Adrenal gland (tissue), 9 donors: ENCODE measurements at regions not wholly inside any gene's neighbourhood (a gene's known extent, or its start where the extent isn't known, plus 50 kb on each side); places are given as distances from the start of the nearest gene placed in this dataset.

Experiments used
- DNase-seq, 7 donors: peaks; one replicate each; pipeline ENCODE4 v3.0.0-alpha.2; 2019 to 2020
- H3K27ac ChIP-seq, 5 donors: fragments of 200-600 bp; sonication (generic) in 4 of 5; 1 replicate in 3 of 5; 2 replicates in 2 of 5; pipeline versions ENCODE4 v1.5.1 to v1.8.0; 2016 to 2020; ENCODE audit warnings: mild to moderate bottlenecking in 1 of 5
- H3K27me3 ChIP-seq: fragments of 200-600 bp; 2 replicates; pipeline ENCODE4 v1.8.0; 2021
- H3K36me3 ChIP-seq, 2 donors: fragments of 200-600 bp; replicated peaks in 1 of 2; 1 replicate in 1 of 2; 2 replicates in 1 of 2; pipeline versions ENCODE4 v1.5.1 to v1.8.0; 2018 to 2022
- H3K4me1 ChIP-seq, 2 donors: fragments of 200-600 bp; replicated peaks in 1 of 2; 1 replicate in 1 of 2; 2 replicates in 1 of 2; pipeline versions ENCODE4 v1.5.1 to v1.8.0; 2018 to 2021
- H3K4me3 ChIP-seq, 4 donors: fragments of 200-600 bp; sonication (generic) in 3 of 4; one replicate each; pipeline ENCODE4 v1.5.1; 2016 to 2018
- H3K9me3 ChIP-seq, 3 donors: fragments of 200-600 bp; sonication (generic) in 1 of 3; replicated peaks in 1 of 3; 1 replicate in 2 of 3; 2 replicates in 1 of 3; pipeline versions ENCODE4 v1.5.1 to v1.8.0; 2016 to 2021
- CTCF ChIP-seq, 6 experiments: fragments of 450-650 bp in 4 of 6; fragments of 200-600 bp in 2 of 6; sonication (generic) in 1 of 6; IDR thresholded peaks; 1 replicate in 5 of 6; 2 replicates in 1 of 6; pipeline versions ENCODE4 v1.5.1 to v1.8.0; 2016 to 2021; ENCODE audit warnings: antibody characterized with exemption in 6 of 6, mild to moderate bottlenecking in 2 of 6, moderate library complexity in 1 of 6
- POLR2A ChIP-seq, 2 donors: fragments of 450-650 bp; IDR thresholded peaks; one replicate each; pipeline ENCODE4 v1.6.1; 2017; ENCODE audit warnings: antibody characterized with exemption in 2 of 2, mild to moderate bottlenecking in 2 of 2, moderate library complexity in 1 of 2
- WGBS, 4 donors: extraction: QIAGEN DNeasy Blood & Tissue Kit in 2 of 4; methylation state at CpG; one replicate each; pipeline versions ENCODE4 v1.1.5 to v1.1.7; 2013 to 2017; 5-methylcytosine and 5-hydroxymethylcytosine counted together
- intact Hi-C, 2 donors: fragments of 100-400 bp; cut with DNase I; formaldehyde crosslinking; loops; one replicate each; pipeline versions ENCODE4 v1.14.1 to v1.15.0; 2022 to 2023
- donor health status: healthy with polysubstance abuse.
- donor health status: Bipolar disorder and iron deficiency.
- donor health status: DM: yes; HTN: yes; CAD: no.
- donor health status: DM: no; HTN: no; CAD: no.
- donor health status: DM: no; HTN: no; CAD: no.

DNA sequence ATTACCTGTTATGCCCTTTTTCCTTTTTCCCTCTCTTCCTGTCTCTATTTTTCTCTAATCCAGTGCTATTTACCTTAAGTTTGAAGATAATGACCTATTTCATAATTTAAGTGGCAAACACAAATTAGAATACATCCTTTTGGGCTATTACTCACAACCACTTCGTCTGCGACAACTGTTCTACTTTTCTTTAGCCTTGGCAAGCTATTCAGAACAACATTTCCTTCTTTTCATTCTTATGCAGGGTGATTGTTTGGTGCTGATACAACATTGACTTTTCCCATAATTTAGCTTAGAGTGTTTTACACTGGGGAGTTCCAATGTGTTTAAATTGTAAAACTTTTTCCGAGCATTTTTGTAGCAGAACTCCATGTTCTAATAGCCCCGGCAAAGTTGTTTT, 86.6 kb upstream of the S1PR1 start:
- Histone ChIP-seq H3K27ac (no peak overlapping the region), H3K27me3 (no peaks in the 10 kb centered on the region), H3K9me3 (no peaks in the 10 kb centered on the region), H3K4me3 (no peak overlapping the region), H3K36me3 (no peaks in the 10 kb centered on the region), H3K4me1 (no peaks in the 10 kb centered on the region)
- intact Hi-C loops: loop anchor here in 1 of 2 donors (10.0 kb wide), 1 partner anchor 65 kb away; no protein-coding TSS in a partner anchor
- 68 to 84% (median 78%) methylated on average over 4 of the region's 4 CpGs for WGBS, 4 donors
- TF ChIP-seq CTCF (IDR thresholded peaks at IDR 0.05) (no peak), POLR2A (IDR thresholded peaks at IDR 0.05) (no peak)
- DNase-seq: no peak

- DNase-seq: no peak
- intact Hi-C loops: no loop called here
- no peaks in the 10 kb centered on the region for H3K27me3 ChIP-seq
- H3K27ac ChIP-seq: no peak overlapping the region
- no peaks in the 10 kb centered on the region for H3K9me3 ChIP-seq
- no peaks in the 10 kb centered on the region for H3K4me1 ChIP-seq
- TF ChIP-seq POLR2A (IDR thresholded peaks at IDR 0.05) (no peak), CTCF (IDR thresholded peaks at IDR 0.05) (no peak)
- H3K36me3 ChIP-seq: no peaks in the 10 kb centered on the region
- H3K4me3 ChIP-seq: no peak overlapping the region
- 41 to 50% (median 45%) methylated on average over 3 of the region's 3 CpGs for WGBS, 4 donors
Observed at GRCh38 chr1:101148980-101149379, 87.8 kb upstream of the S1PR1 start.

- Histone ChIP-seq H3K9me3 (no peaks in the 10 kb centered on the region), H3K27ac (no peak overlapping the region), H3K4me1 (no peaks in the 10 kb centered on the region), H3K36me3 (no peaks in the 10 kb centered on the region), H3K27me3 (no peaks in the 10 kb centered on the region), H3K4me3 (no peak overlapping the region)
- no peak for DNase-seq
- WGBS, 4 donors: 72 to 89% (median 84%) methylated on average over 3 of the region's 3 CpGs
- TF ChIP-seq CTCF (IDR thresholded peaks at IDR 0.05): no peak
- no peak for TF ChIP-seq POLR2A (IDR thresholded peaks at IDR 0.05)
- intact Hi-C loops: no loop called here
Observed at GRCh38 chr1:101147381-101147780, 89.4 kb upstream of the S1PR1 start.

DNA sequence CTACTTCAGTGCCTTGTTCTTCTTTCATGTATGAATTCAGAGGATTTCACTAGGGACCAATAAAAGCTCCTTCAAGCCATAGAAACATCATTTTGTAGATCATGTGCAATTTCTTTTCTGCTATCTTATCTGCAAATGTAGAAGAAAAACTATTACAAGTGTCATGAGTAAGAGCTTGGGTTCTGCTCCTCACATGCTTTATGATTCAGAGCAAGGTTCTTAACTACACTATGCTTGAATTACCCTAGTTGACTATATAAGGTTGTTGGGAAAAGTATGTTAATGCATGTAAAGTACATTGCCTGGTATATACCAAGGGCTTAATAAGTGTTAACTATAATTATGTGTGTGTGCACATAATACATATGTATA, 91.4 kb upstream of the S1PR1 start:
- H3K36me3 ChIP-seq: no peaks in the 10 kb centered on the region
- intact Hi-C loops: no loop called here

More for the DNA sequence above, 91.4 kb upstream of the S1PR1 start:
- Histone ChIP-seq H3K4me1 (no peaks in the 10 kb centered on the region), H3K9me3 (no peaks in the 10 kb centered on the region), H3K27me3 (no peaks in the 10 kb centered on the region), H3K27ac (no peak overlapping the region), H3K4me3 (no peak overlapping the region)
- no peak for DNase-seq
- TF ChIP-seq POLR2A (IDR thresholded peaks at IDR 0.05): no peak
- no peak for TF ChIP-seq CTCF (IDR thresholded peaks at IDR 0.05)
